Adipocyte (in vitro differentiated cells): ENCODE measurements at regions not wholly inside any gene's neighbourhood (a gene's known extent, or its start where the extent isn't known, plus 50 kb on each side); places are given as distances from the start of the nearest gene placed in this dataset.

Experiments
- DNase-seq: peaks from one replicate; pipeline ENCODE4 v3.0.0-alpha.2; 2015; ENCODE audit warnings: low read depth
- H3K27me3 ChIP-seq: replicated peaks from 2 replicates; pipeline ENCODE4 v1.7.0; 2013; ENCODE audit warnings: mild to moderate bottlenecking, low read length, moderate library complexity; ENCODE audit not compliant: control insufficient read depth, insufficient read depth
- H3K36me3 ChIP-seq: 2 replicates; pipeline ENCODE4 v1.7.0; 2013; ENCODE audit warnings: low read length, mild to moderate bottlenecking, moderate library complexity; ENCODE audit not compliant: control insufficient read depth, insufficient read depth, severe bottlenecking
- H3K4me1 ChIP-seq: 2 replicates; pipeline ENCODE4 v1.7.0; 2013; ENCODE audit warnings: mild to moderate bottlenecking, low read length, moderate library complexity; ENCODE audit not compliant: control insufficient read depth, insufficient read depth
- H3K4me3 ChIP-seq: 2 replicates; pipeline ENCODE4 v1.7.0; 2013; ENCODE audit warnings: mild to moderate bottlenecking, low read length, moderate library complexity
- H3K9ac ChIP-seq: 2 replicates; pipeline ENCODE4 v1.7.0; 2013; ENCODE audit warnings: mild to moderate bottlenecking, low read length, moderate library complexity
- H3K9me3 ChIP-seq: 2 replicates; pipeline ENCODE4 v1.7.0; 2013; ENCODE audit warnings: mild to moderate bottlenecking, low read length, moderate library complexity; ENCODE audit not compliant: control insufficient read depth

GRCh38 chr2:216260629-216261028 is 111.7 kb downstream of the MARCHF4 start:
- Histone ChIP-seq H3K36me3 (no peaks in the 10 kb centered on the region), H3K4me3 (no peak overlapping the region), H3K4me1 (no peaks in the 10 kb centered on the region), H3K9me3 (no peaks in the 10 kb centered on the region), H3K9ac (no peak overlapping the region), H3K27me3 (no peaks in the 10 kb centered on the region)
- DNase-seq: no peak

- no peaks in the 10 kb centered on the region for H3K4me1 ChIP-seq
- H3K4me3 ChIP-seq: no peak overlapping the region
- no peak overlapping the region for H3K9ac ChIP-seq
- H3K9me3 ChIP-seq: no peaks in the 10 kb centered on the region
- H3K27me3 ChIP-seq: no peaks in the 10 kb centered on the region
- DNase-seq: no peak
- H3K36me3 ChIP-seq: no peaks in the 10 kb centered on the region
These were observed 113.2 kb downstream of the MARCHF4 start for GRCh38 chr2:216259081-216259480.

DNA sequence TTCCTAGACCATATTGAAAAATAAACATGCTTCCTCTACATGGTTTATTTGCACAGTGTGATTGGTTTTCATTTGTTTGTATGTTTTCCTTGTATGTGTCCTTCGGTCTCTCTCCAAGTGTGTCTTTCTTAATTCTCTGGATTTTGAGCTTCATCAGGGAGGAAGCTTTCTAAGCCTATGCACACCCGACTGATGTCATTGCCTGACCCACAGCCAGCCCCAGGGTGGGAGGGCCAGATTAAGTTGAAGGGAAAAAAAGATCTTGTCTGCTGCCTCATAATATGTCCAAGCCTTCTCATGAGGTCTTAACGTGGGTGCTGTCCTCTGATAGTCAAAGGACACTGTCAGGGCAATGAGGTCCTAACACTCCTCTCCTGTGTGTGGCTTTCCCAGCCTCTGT is 115.2 kb downstream of the MARCHF4 start:
- Histone ChIP-seq H3K4me3 (no peak overlapping the region), H3K9ac (no peak overlapping the region), H3K36me3 (no peaks in the 10 kb centered on the region), H3K27me3 (no peaks in the 10 kb centered on the region), H3K9me3 (no peaks in the 10 kb centered on the region), H3K4me1 (no peaks in the 10 kb centered on the region)
- peak; percentile 12 for DNase-seq
